ENCODE measurements at regions not wholly inside any gene's neighbourhood (a gene's known extent, or its start where the extent isn't known, plus 50 kb on each side); places are given as distances from the start of the nearest gene placed in this dataset.

DNA sequence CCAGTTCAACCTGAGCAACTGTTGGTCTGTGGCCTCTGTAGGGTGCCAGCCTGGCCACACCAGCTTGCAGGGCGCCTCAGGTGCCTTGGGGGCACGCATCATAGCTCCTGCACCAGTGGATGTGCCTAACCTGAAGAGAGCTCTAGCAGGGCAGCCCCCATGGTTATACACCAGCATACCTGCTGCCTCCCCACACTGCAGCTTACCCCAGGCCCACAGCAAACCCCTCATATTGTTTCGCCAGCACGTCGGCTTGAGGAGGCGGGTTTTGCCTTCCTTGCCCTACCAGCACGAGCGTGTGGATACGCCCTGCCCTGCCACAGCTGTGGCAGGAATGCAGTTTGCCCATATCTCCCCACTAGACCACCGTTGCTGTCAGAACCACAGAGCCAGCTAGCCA, 435.9 kb downstream of the SLCO4C1 start:
- H3K9ac ChIP-seq (ENCODE audit: low read length): no peak overlapping the region
- no peaks in the 10 kb centered on the region for H3K36me3 ChIP-seq (replicated peaks; ENCODE audit: insufficient read depth, low read length)
- no peaks in the 10 kb centered on the region for H3K9me3 ChIP-seq (replicated peaks; ENCODE audit: insufficient read depth, low read length)
- no peak overlapping the region for H2AFZ ChIP-seq (ENCODE audit: low read length)
- no peak overlapping the region for H3K27ac ChIP-seq (ENCODE audit: low read length)
- H3K9me2 ChIP-seq (replicated peaks; ENCODE audit: insufficient read depth, low read length): no peaks in the 10 kb centered on the region
- TF ChIP-seq, protein P1, sequence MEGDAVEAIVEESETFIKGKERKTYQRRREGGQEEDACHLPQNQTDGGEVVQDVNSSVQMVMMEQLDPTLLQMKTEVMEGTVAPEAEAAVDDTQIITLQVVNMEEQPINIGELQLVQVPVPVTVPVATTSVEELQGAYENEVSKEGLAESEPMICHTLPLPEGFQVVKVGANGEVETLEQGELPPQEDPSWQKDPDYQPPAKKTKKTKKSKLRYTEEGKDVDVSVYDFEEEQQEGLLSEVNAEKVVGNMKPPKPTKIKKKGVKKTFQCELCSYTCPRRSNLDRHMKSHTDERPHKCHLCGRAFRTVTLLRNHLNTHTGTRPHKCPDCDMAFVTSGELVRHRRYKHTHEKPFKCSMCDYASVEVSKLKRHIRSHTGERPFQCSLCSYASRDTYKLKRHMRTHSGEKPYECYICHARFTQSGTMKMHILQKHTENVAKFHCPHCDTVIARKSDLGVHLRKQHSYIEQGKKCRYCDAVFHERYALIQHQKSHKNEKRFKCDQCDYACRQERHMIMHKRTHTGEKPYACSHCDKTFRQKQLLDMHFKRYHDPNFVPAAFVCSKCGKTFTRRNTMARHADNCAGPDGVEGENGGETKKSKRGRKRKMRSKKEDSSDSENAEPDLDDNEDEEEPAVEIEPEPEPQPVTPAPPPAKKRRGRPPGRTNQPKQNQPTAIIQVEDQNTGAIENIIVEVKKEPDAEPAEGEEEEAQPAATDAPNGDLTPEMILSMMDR (IDR thresholded peaks at IDR 0.05; ENCODE audit: low read length): no peak
- TF ChIP-seq EZH2phosphoT487 (IDR thresholded peaks at IDR 0.05; ENCODE audit: low read length) (no peak), EZH2 (optimal IDR thresholded peaks at IDR 0.05; ENCODE audit: low read depth, low read length) (no peak)
- H3K27me3 ChIP-seq (replicated peaks; ENCODE audit: insufficient read depth, low read length): no peaks in the 10 kb centered on the region
- H4K20me1 ChIP-seq (ENCODE audit: insufficient read depth, low read length): no peaks in the 10 kb centered on the region
- H3K79me2 ChIP-seq (ENCODE audit: low read length): no peaks in the 10 kb centered on the region
- no peaks in the 10 kb centered on the region for H3F3A ChIP-seq (ENCODE audit: insufficient read depth, low read length)
- H3K4me3 ChIP-seq (ENCODE audit: low read length): no peak overlapping the region
- no peak for DNase-seq
- H3K4me1 ChIP-seq (ENCODE audit: low read length): no peaks in the 10 kb centered on the region
- no peak overlapping the region for H3K4me2 ChIP-seq (ENCODE audit: low read depth, low read length)

DNA sequence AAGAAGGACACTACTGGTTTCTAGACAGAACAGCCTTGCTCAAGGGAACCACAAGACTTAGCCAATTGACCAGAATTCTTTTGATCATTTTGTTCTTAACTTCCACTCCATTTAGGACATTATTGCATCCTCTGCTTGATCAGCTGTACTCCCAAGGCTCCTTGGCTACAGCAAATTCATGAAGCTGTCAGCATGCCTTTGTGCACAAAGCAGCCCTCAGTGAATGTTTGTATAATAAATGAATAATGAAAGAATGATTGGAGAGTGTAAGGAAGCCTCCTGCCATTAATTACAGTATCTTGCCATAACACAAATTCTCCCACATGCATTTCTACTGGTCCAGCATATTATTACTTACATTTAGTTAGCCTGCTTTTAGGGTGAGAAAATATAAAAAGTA, 449.6 kb downstream of the SLCO4C1 start:
- Histone ChIP-seq H3K27ac (ENCODE audit: low read length) (no peak overlapping the region), H3K9me2 (replicated peaks; ENCODE audit: insufficient read depth, low read length) (no peaks in the 10 kb centered on the region), H3K4me3 (ENCODE audit: low read length) (no peak overlapping the region), H3F3A (ENCODE audit: insufficient read depth, low read length) (no peaks in the 10 kb centered on the region), H3K9ac (ENCODE audit: low read length) (no peak overlapping the region), H3K27me3 (replicated peaks; ENCODE audit: insufficient read depth, low read length) (no peaks in the 10 kb centered on the region), H3K79me2 (ENCODE audit: low read length) (no peaks in the 10 kb centered on the region), H3K36me3 (replicated peaks; ENCODE audit: insufficient read depth, low read length) (no peaks in the 10 kb centered on the region), H4K20me1 (ENCODE audit: insufficient read depth, low read length) (no peaks in the 10 kb centered on the region), H3K4me2 (ENCODE audit: low read depth, low read length) (no peak overlapping the region), H2AFZ (ENCODE audit: low read length) (no peak overlapping the region), H3K4me1 (ENCODE audit: low read length) (no peaks in the 10 kb centered on the region), H3K9me3 (replicated peaks; ENCODE audit: insufficient read depth, low read length) (no peaks in the 10 kb centered on the region)
- DNase-seq: no peak
- no peak for TF ChIP-seq EZH2 (optimal IDR thresholded peaks at IDR 0.05; ENCODE audit: low read depth, low read length)
- no peak for TF ChIP-seq EZH2phosphoT487 (IDR thresholded peaks at IDR 0.05; ENCODE audit: low read length)
- TF ChIP-seq, protein P1 (IDR thresholded peaks at IDR 0.05; ENCODE audit: low read length): no peak

DNA sequence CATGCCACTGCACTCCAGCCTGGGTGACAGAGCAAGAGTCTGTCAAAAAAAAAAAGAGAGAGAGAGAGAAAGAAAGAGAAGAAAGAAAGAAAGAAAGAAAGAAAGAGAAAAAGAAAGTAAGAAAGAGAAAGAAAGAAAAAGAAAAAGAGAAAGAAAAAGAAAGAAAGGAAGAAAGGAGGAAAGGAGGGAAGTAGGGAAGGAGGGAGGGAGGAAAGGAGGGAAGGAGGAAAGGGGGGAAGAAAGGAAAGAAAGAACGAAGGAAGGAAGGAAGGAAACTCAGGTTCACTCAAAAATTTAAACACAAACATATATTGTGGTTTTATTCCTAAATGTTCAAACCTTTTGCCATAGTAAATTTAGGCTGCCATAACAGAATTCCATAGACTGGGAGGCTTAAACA, 453.0 kb downstream of the SLCO4C1 start:
- Histone ChIP-seq H3K4me3 (ENCODE audit: low read length) (no peak overlapping the region), H2AFZ (ENCODE audit: low read length) (no peak overlapping the region), H3K27ac (ENCODE audit: low read length) (no peak overlapping the region), H3F3A (ENCODE audit: insufficient read depth, low read length) (no peaks in the 10 kb centered on the region), H3K4me2 (ENCODE audit: low read depth, low read length) (no peak overlapping the region), H3K79me2 (ENCODE audit: low read length) (no peaks in the 10 kb centered on the region), H3K9ac (ENCODE audit: low read length) (no peak overlapping the region), H3K9me2 (replicated peaks; ENCODE audit: insufficient read depth, low read length) (no peaks in the 10 kb centered on the region), H3K4me1 (ENCODE audit: low read length) (no peaks in the 10 kb centered on the region), H3K9me3 (replicated peaks; ENCODE audit: insufficient read depth, low read length) (no peaks in the 10 kb centered on the region), H3K27me3 (replicated peaks; ENCODE audit: insufficient read depth, low read length) (no peaks in the 10 kb centered on the region), H4K20me1 (ENCODE audit: insufficient read depth, low read length) (no peaks in the 10 kb centered on the region), H3K36me3 (replicated peaks; ENCODE audit: insufficient read depth, low read length) (no peaks in the 10 kb centered on the region)
- TF ChIP-seq EZH2 (optimal IDR thresholded peaks at IDR 0.05; ENCODE audit: low read depth, low read length) (no peak), EZH2phosphoT487 (IDR thresholded peaks at IDR 0.05; ENCODE audit: low read length) (no peak)
- TF ChIP-seq, protein P1 (IDR thresholded peaks at IDR 0.05; ENCODE audit: low read length): no peak
- DNase-seq: no peak
